ENCODE measurements at regions not wholly inside any gene's neighbourhood (a gene's known extent, or its start where the extent isn't known, plus 50 kb on each side); places are given as distances from the start of the nearest gene placed in this dataset.

DNA sequence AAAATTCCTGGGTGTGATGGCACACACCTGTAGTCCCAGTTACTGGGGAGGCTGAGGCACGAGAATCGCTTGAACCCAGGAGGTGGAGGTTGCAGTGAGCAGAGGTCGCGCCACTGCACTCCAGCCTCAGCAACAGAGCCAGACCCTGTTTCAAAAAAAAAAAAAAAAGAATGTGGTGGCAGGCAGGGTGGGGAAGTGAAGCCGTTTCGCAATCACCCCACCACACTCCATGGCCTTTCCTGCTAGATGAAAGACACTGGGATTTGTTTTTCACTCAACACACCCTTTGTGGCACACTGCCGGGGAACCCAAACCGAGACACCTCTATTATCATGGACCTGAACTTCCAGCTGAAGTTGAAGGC, 172.4 kb upstream of the IQSEC1 start:
- TF ChIP-seq, protein P1, sequence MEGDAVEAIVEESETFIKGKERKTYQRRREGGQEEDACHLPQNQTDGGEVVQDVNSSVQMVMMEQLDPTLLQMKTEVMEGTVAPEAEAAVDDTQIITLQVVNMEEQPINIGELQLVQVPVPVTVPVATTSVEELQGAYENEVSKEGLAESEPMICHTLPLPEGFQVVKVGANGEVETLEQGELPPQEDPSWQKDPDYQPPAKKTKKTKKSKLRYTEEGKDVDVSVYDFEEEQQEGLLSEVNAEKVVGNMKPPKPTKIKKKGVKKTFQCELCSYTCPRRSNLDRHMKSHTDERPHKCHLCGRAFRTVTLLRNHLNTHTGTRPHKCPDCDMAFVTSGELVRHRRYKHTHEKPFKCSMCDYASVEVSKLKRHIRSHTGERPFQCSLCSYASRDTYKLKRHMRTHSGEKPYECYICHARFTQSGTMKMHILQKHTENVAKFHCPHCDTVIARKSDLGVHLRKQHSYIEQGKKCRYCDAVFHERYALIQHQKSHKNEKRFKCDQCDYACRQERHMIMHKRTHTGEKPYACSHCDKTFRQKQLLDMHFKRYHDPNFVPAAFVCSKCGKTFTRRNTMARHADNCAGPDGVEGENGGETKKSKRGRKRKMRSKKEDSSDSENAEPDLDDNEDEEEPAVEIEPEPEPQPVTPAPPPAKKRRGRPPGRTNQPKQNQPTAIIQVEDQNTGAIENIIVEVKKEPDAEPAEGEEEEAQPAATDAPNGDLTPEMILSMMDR (IDR thresholded peaks at IDR 0.05; ENCODE audit: insufficient read depth, low read length, severe bottlenecking): no peak
- Histone ChIP-seq H3K36me3 (ENCODE audit: control insufficient read depth, insufficient read depth, low read length) (no peaks in the 10 kb centered on the region), H3K27me3 (ENCODE audit: control insufficient read depth, insufficient read depth, low read length) (no peaks in the 10 kb centered on the region), H3K4me3 (ENCODE audit: low read depth, low read length) (no peak overlapping the region)
- DNase-seq (ENCODE audit: low read depth): no peak
- FAIRE-seq: no peak

DNA sequence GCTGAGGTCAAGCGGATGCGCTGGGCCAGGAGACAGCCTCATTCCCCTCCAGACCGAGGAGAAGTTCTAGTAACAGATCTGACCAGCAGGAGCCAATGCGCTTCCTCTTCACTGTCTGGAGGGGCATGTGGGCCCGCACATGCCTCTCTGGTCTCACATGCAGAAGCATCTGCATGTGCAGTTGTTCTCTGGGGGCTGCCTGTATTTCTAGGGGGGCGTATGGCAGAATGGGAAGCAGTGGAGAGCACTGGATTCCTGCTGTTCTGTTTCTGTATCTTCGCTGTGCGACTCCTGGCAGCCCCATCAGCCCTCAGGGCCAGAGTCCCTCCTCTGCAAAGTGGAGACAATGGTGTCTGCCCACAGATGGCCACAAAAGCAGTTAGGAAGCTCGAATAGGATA, 170.4 kb upstream of the IQSEC1 start:
- TF ChIP-seq, protein P1 (IDR thresholded peaks at IDR 0.05; ENCODE audit: insufficient read depth, low read length, severe bottlenecking): no peak
- H3K4me3 ChIP-seq (ENCODE audit: low read depth, low read length): no peak overlapping the region
- H3K27me3 ChIP-seq (ENCODE audit: control insufficient read depth, insufficient read depth, low read length): no peaks in the 10 kb centered on the region
- H3K36me3 ChIP-seq (ENCODE audit: control insufficient read depth, insufficient read depth, low read length): no peaks in the 10 kb centered on the region
- DNase-seq (ENCODE audit: low read depth): no peak
- no peak for FAIRE-seq

DNA sequence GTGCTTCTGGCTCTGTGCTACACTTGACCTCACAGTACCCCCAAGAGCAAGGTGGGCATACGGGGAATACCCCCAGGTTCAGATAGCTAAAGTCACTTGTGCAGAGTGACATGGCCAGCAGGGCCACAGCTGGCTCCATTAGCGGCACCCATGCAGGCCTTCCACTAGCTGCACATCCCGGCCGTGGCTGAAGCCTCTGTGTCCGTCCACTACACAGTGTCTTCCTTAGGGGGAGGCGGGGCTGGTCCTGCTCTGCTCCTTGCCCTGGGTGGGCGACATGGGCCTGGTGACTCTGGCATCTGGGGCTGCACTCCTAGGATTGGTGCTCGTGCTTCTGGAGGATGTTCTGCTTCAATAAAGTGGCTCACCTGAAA, 169.1 kb upstream of the IQSEC1 start:
- H3K4me3 ChIP-seq (ENCODE audit: low read depth, low read length): no peak overlapping the region
- no peaks in the 10 kb centered on the region for H3K36me3 ChIP-seq (ENCODE audit: control insufficient read depth, insufficient read depth, low read length)
- H3K27me3 ChIP-seq (ENCODE audit: control insufficient read depth, insufficient read depth, low read length): no peaks in the 10 kb centered on the region
- FAIRE-seq: no peak
- TF ChIP-seq, protein P1 (IDR thresholded peaks at IDR 0.05; ENCODE audit: insufficient read depth, low read length, severe bottlenecking): no peak
- DNase-seq (ENCODE audit: low read depth): no peak

DNA sequence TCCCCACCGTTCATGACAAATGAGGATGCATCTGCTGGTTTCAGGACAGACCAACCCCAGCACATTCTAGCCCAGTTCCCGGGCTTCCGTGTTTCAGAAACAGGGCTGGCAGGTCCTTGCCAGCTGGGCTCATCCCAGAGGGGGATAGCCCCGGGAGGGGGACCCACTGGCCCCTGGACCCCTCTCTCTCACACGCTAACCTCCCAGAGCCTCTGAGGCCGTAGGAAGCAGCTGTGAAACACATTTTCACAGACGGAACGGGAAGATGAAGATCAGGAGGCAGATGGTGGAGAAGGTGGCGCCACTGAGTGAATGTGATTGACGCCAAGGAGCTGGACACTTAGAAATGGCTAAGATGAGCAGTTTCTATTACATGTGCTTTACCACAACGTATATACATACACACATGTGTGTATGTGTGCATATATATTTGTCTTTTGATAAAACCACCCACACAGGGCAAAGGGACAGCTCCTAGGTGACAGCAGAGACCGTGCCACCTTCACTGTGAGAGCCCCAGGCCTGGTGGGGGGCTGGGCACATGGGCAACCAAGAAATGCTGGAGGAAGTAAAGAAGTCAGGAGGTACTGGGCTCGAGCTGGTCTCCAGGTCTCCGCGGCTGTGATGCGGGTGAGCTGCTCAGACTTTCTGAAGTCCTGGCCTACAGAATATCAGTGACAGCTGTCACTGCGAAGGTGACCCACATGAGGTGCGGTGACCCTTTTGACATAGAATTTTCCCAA, 168.6 kb upstream of the IQSEC1 start:
- DNase-seq (ENCODE audit: low read depth) (no peak), FAIRE-seq (no peak)
- no peaks in the 10 kb centered on the region for H3K36me3 ChIP-seq (ENCODE audit: control insufficient read depth, insufficient read depth, low read length)
- TF ChIP-seq, protein P1 (IDR thresholded peaks at IDR 0.05; ENCODE audit: insufficient read depth, low read length, severe bottlenecking): no peak
- H3K4me3 ChIP-seq (ENCODE audit: low read depth, low read length): no peak overlapping the region
- H3K27me3 ChIP-seq (ENCODE audit: control insufficient read depth, insufficient read depth, low read length): no peaks in the 10 kb centered on the region

DNA sequence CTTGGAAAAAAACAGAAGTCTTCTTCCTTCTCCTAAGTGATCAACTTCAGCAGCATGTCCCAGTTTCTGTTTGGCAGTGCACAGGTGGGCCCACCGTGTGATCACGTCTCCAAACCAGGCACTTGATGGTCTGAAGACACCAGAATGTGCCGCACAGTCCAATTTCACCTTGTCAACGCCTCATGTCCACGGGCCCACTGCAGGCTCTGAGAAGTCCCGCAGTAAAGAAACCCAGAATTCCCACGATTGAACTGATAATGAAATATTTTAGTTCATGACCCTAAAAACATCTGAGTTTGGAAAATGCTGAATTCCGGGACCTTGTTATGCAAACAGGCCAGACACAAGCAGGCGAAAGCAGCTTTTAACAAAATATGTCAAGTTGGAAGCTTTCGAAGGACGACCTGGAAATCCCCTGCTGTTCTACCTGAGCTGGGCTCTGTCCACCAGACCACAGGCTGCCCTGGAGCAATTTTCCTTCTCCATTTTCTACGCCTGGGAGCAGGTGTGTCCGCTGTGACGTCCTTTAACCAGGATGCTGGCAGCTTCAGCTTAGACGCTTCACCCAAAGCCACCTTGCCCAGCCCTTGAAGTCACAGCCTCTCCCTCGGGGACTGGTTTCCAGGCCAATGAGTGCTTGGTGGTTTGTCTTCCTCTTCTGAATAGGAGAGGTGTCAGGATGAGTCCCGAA, 167.8 kb upstream of the IQSEC1 start:
- Histone ChIP-seq H3K4me3 (ENCODE audit: low read depth, low read length) (no peak overlapping the region), H3K27me3 (ENCODE audit: control insufficient read depth, insufficient read depth, low read length) (no peaks in the 10 kb centered on the region), H3K36me3 (ENCODE audit: control insufficient read depth, insufficient read depth, low read length) (no peaks in the 10 kb centered on the region)
- no peak for FAIRE-seq
- no peak for DNase-seq (ENCODE audit: low read depth)
- TF ChIP-seq, protein P1 (IDR thresholded peaks at IDR 0.05; ENCODE audit: insufficient read depth, low read length, severe bottlenecking): no peak

DNA sequence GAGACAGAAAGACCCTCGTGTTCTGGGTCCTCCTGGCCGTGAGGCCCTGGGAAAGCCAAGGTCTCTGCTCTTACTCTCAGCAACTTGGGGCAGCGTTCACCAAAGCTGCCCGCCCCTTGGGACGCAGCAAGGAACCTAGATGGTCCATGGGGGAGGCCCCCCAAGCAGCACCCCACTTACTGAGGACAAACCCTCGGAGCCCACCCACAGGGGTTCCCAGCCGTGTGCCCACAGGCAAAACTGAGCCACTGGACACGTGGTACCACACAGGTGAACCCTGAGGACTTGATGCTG, 166.2 kb upstream of the IQSEC1 start:
- H3K27me3 ChIP-seq (ENCODE audit: control insufficient read depth, insufficient read depth, low read length): no peaks in the 10 kb centered on the region
- TF ChIP-seq, protein P1 (IDR thresholded peaks at IDR 0.05; ENCODE audit: insufficient read depth, low read length, severe bottlenecking): no peak
- no peak for FAIRE-seq
- no peak for DNase-seq (ENCODE audit: low read depth)
- no peaks in the 10 kb centered on the region for H3K36me3 ChIP-seq (ENCODE audit: control insufficient read depth, insufficient read depth, low read length)
- H3K4me3 ChIP-seq (ENCODE audit: low read depth, low read length): no peak overlapping the region
